WTC11 (cell line): ENCODE measurements at regions not wholly inside any gene's neighbourhood (a gene's known extent, or its start where the extent isn't known, plus 50 kb on each side); places are given as distances from the start of the nearest gene placed in this dataset.

Experiments used
- CTCF ChIP-seq: fragments of 200-600 bp; IDR thresholded peaks from 2 replicates; pipeline ENCODE4 v1.8.0; 2022; ENCODE audit warnings: antibody characterized with exemption
- E2F1 ChIP-seq: sonication (generic); formaldehyde crosslinking; IDR thresholded peaks from 2 replicates; pipeline ENCODE4 v1.8.0; 2022; ENCODE audit warnings: mild to moderate bottlenecking, missing genetic modification reagents
- NR3C1 ChIP-seq: sonication (generic); formaldehyde crosslinking; conservative IDR thresholded peaks from 2 replicates; pipeline ENCODE4 v1.8.1; 2023; ENCODE audit warnings: low read depth, mild to moderate bottlenecking, missing genetic modification reagents
- SP1 ChIP-seq: sonication (generic); formaldehyde crosslinking; conservative IDR thresholded peaks from 2 replicates; pipeline ENCODE4 v1.8.1; 2022; ENCODE audit warnings: missing genetic modification reagents
- USF1 ChIP-seq: sonication (generic); formaldehyde crosslinking; IDR thresholded peaks from 2 replicates; pipeline ENCODE4 v1.8.0; 2022; ENCODE audit warnings: mild to moderate bottlenecking, missing genetic modification reagents
- ZBTB43 ChIP-seq: sonication (generic); formaldehyde crosslinking; IDR thresholded peaks from 2 replicates; pipeline ENCODE4 v1.8.1; 2023; ENCODE audit warnings: mild to moderate bottlenecking, missing genetic modification reagents

GRCh38 chr1:59005491-59006288 is 221.8 kb upstream of the JUN start:
- no peak for TF ChIP-seq SP1 (CRISPR knock-in tag)
- no peak for TF ChIP-seq CTCF
- TF ChIP-seq ZBTB43 (CRISPR knock-in tag), result no peak
- TF ChIP-seq E2F1, result no peak
- no peak for TF ChIP-seq USF1 (CRISPR knock-in tag)
- TF ChIP-seq NR3C1, result no peak
